Ecto neural progenitor cell (in vitro differentiated cells): ENCODE measurements at regions not wholly inside any gene's neighbourhood (a gene's known extent, or its start where the extent isn't known, plus 50 kb on each side); places are given as distances from the start of the nearest gene placed in this dataset.
"Not testable (repeated sequence)": the region's sequence is repeated elsewhere in the genome, so short reads cannot be mapped to it uniquely, and the experiment has no call there.

Experiments
- DNase-seq: peaks from one replicate; pipeline ENCODE4 v3.0.0-alpha.2; 2018; ENCODE audit warnings: low spot score

- no peak for DNase-seq
These were observed 257.7 kb upstream of the COPS8 start for GRCh38 chr2:236827997-236828396.

- DNase-seq, result no peak
These were observed 256.9 kb upstream of the COPS8 start for GRCh38 chr2:236828820-236829219.

GRCh38 chr2:236830926-236831325, 254.8 kb upstream of the COPS8 start:
- DNase-seq, result no peak

- no peak for DNase-seq
These were observed 254.0 kb upstream of the COPS8 start for GRCh38 chr2:236831698-236832097.

GRCh38 chr2:236833501-236834073, 252.1 kb upstream of the COPS8 start:
- DNase-seq, result no peak

- no peak for DNase-seq
These were observed 251.4 kb upstream of the COPS8 start for GRCh38 chr2:236834284-236834683.

GRCh38 chr2:236835307-236836024, 250.2 kb upstream of the COPS8 start:
- DNase-seq, result no peak

GRCh38 chr2:236836028-236836427, 249.7 kb upstream of the COPS8 start:
- not testable (repeated sequence) for DNase-seq

- DNase-seq, result no peak
These were observed 245.5 kb upstream of the COPS8 start for GRCh38 chr2:236840215-236840614.

GRCh38 chr2:236840857-236841256, 244.8 kb upstream of the COPS8 start:
- no peak for DNase-seq

- no peak for DNase-seq
These were observed 244.3 kb upstream of the COPS8 start for GRCh38 chr2:236841389-236841788.

- DNase-seq, result no peak
These were observed 242.3 kb upstream of the COPS8 start for GRCh38 chr2:236843161-236843968.

GRCh38 chr2:236844711-236845110, 241.0 kb upstream of the COPS8 start:
- DNase-seq, result no peak

- no peak for DNase-seq
These were observed 238.7 kb upstream of the COPS8 start for GRCh38 chr2:236847023-236847422.

GRCh38 chr2:236847538-236848263, 238.0 kb upstream of the COPS8 start:
- no peak for DNase-seq

GRCh38 chr2:236848501-236848900, 237.2 kb upstream of the COPS8 start:
- DNase-seq, result no peak

GRCh38 chr2:236849508-236849907, 236.2 kb upstream of the COPS8 start:
- no peak for DNase-seq

GRCh38 chr2:236849940-236850339, 235.7 kb upstream of the COPS8 start:
- no peak for DNase-seq

GRCh38 chr2:236851187-236851586, 234.5 kb upstream of the COPS8 start:
- no peak for DNase-seq

GRCh38 chr2:236852100-236852976, 233.4 kb upstream of the COPS8 start:
- DNase-seq, result no peak

GRCh38 chr2:236852977-236853374, 232.7 kb upstream of the COPS8 start:
- DNase-seq, result no peak
